Mesendoderm (in vitro differentiated cells): ENCODE measurements at regions not wholly inside any gene's neighbourhood (a gene's known extent, or its start where the extent isn't known, plus 50 kb on each side); places are given as distances from the start of the nearest gene placed in this dataset.

Experiments used
- DNase-seq: peaks from one replicate; pipeline ENCODE4 v3.0.0; 2013
- H2AK5ac ChIP-seq: 2 replicates; pipeline ENCODE4 v1.6.1; 2013; ENCODE audit warnings: low read length, inconsistent platforms
- H2BK120ac ChIP-seq: 2 replicates; pipeline ENCODE4 v1.6.1; 2013; ENCODE audit warnings: low read depth, mild to moderate bottlenecking, low read length, moderate library complexity, mixed read lengths
- H2BK15ac ChIP-seq: replicated peaks from 2 replicates; pipeline ENCODE4 v1.6.1; 2013; ENCODE audit warnings: low read depth, mild to moderate bottlenecking, moderate library complexity
- H2BK5ac ChIP-seq: 2 replicates; pipeline ENCODE4 v1.6.1; 2013; ENCODE audit warnings: low read length, inconsistent platforms
- H3K18ac ChIP-seq: 2 replicates; pipeline ENCODE4 v1.6.1; 2013; ENCODE audit warnings: mild to moderate bottlenecking, low read length, mixed read lengths
- H3K23ac ChIP-seq: one replicate; pipeline ENCODE4 v1.6.1; 2013; ENCODE audit warnings: low read length
- H3K27ac ChIP-seq: 2 replicates; pipeline ENCODE4 v1.5.1; 2013; ENCODE audit warnings: low read depth, mild to moderate bottlenecking, inconsistent platforms, low read length, moderate library complexity
- H3K27me3 ChIP-seq: 2 replicates; pipeline ENCODE4 v1.6.1; 2013; ENCODE audit warnings: low read length, control low read depth, mild to moderate bottlenecking, inconsistent platforms; ENCODE audit not compliant: insufficient read depth, poor library complexity
- H3K36me3 ChIP-seq: 2 replicates; pipeline ENCODE4 v1.6.1; 2013; ENCODE audit warnings: low read length, inconsistent platforms; ENCODE audit not compliant: control insufficient read depth, insufficient read depth
- H3K4ac ChIP-seq: one replicate; pipeline ENCODE4 v1.6.1; 2013; ENCODE audit warnings: low read depth, mild to moderate bottlenecking, low read length, moderate library complexity
- H3K4me1 ChIP-seq: 2 replicates; pipeline ENCODE4 v1.6.1; 2013; ENCODE audit warnings: low read depth, low read length, inconsistent platforms; ENCODE audit not compliant: control insufficient read depth
- H3K4me2 ChIP-seq: 2 replicates; pipeline ENCODE4 v1.6.1; 2013; ENCODE audit warnings: low read length
- H3K4me3 ChIP-seq: 2 replicates; pipeline ENCODE4 v1.5.1; 2013; ENCODE audit warnings: mild to moderate bottlenecking, low read length
- H3K56ac ChIP-seq: one replicate; pipeline ENCODE4 v1.6.1; 2013; ENCODE audit warnings: low read length
- H3K79me1 ChIP-seq: 2 replicates; pipeline ENCODE4 v1.6.1; 2013; ENCODE audit warnings: low read length, inconsistent platforms
- H3K79me2 ChIP-seq: 2 replicates; pipeline ENCODE4 v1.6.1; 2013; ENCODE audit warnings: mild to moderate bottlenecking, low read length; ENCODE audit not compliant: control insufficient read depth, insufficient read depth
- H3K9ac ChIP-seq: 2 replicates; pipeline ENCODE4 v1.6.1; 2013; ENCODE audit warnings: low read length, inconsistent platforms
- H4K5ac ChIP-seq: one replicate; pipeline ENCODE4 v1.6.1; 2013; ENCODE audit warnings: low read length
- H4K8ac ChIP-seq: one replicate; pipeline ENCODE4 v1.6.1; 2013; ENCODE audit warnings: low read depth, mild to moderate bottlenecking, control low read depth, low read length, moderate library complexity
- WGBS: extraction: QIAGEN DNeasy Blood & Tissue Kit; methylation state at CpG from one replicate; pipeline ENCODE4 v1.1.7; 2013; ENCODE audit warnings: low lambda C conversion rate, missing lambda C conversion rate; ENCODE audit not compliant: insufficient coverage; ENCODE audit errors: extremely low coverage; 5-methylcytosine and 5-hydroxymethylcytosine counted together

DNA sequence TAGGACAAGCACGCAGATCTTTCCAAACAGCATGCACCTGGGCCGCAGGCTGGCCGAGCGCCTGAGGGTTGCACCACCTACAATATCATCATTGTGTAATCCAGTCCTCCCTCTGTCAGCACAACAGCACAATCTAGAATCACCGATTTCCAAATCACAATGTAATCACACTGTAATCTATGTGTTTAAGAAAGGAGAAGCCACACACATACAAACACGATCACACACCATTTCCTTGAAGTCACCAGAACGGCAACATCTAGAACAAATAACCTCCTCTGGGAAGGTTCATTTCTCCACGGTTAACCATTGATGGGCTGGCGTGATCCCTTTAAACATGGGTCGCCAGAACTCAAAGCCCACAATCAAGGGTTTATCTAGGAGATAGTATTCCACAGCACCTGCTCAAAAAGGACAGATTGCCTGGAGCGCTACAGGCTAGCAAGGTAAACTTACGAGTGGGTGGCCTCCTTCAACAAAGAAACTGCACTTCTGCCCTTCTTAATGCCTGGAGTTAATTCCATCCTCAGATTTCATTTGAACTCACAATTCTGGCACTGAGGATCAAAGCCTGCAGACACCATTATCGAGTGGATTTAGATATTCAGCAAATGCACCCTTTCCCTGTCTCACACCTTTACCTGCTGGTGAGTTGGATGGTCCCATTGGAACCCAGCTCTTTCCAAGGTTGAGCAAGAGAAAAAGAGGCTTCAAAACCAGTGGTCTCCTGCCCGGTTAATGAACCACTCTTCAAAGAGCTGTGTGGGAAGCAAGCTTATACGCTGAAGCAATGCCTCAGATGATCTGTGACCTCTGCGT, 83.8 kb upstream of the FOXQ1 start:
- Histone ChIP-seq H2BK15ac (no peak overlapping the region), H2AK5ac (no peak overlapping the region)
- no CpG with 5 or more reads among the region's 16 CpGs for whole genome bisulfite sequencing

GRCh38 chr6:1227600-1227934, 84.3 kb upstream of the FOXQ1 start:
- H3K27ac ChIP-seq = no peak overlapping the region
- H3K18ac ChIP-seq = no peak overlapping the region
- no peak overlapping the region for H2BK120ac ChIP-seq
- no peak overlapping the region for H2BK15ac ChIP-seq
- no peaks in the 10 kb centered on the region for H3K27me3 ChIP-seq
- no peak overlapping the region for H4K8ac ChIP-seq
- H3K79me1 ChIP-seq = no peaks in the 10 kb centered on the region
- no CpG with 5 or more reads among the region's 3 CpGs for WGBS
- H3K9ac ChIP-seq = no peak overlapping the region
- H4K5ac ChIP-seq = no peak overlapping the region
- no peak overlapping the region for H3K23ac ChIP-seq
- H2BK5ac ChIP-seq = no peak overlapping the region
- no peaks in the 10 kb centered on the region for H3K79me2 ChIP-seq
- no peak overlapping the region for H3K4ac ChIP-seq
- H3K36me3 ChIP-seq = no peaks in the 10 kb centered on the region
- no peak for DNase-seq
- H3K4me2 ChIP-seq = no peak overlapping the region
- H3K56ac ChIP-seq = no peak overlapping the region
- no peak overlapping the region for H3K4me3 ChIP-seq
- H2AK5ac ChIP-seq = no peak overlapping the region
- H3K4me1 ChIP-seq = no peaks in the 10 kb centered on the region

More for the DNA sequence above, 83.8 kb upstream of the FOXQ1 start:
- H3K79me1 ChIP-seq = no peaks in the 10 kb centered on the region
- no peak overlapping the region for H3K4ac ChIP-seq
- H4K8ac ChIP-seq = no peak overlapping the region
- no peaks in the 10 kb centered on the region for H3K27me3 ChIP-seq
- H3K23ac ChIP-seq = no peak overlapping the region
- H3K18ac ChIP-seq = no peak overlapping the region
- no peak overlapping the region for H3K56ac ChIP-seq
- H4K5ac ChIP-seq = no peak overlapping the region
- no peak overlapping the region for H2BK5ac ChIP-seq
- H2BK120ac ChIP-seq = no peak overlapping the region
- H3K4me1 ChIP-seq = no peaks in the 10 kb centered on the region
- no peak overlapping the region for H3K4me2 ChIP-seq
- H3K79me2 ChIP-seq = no peaks in the 10 kb centered on the region
- no peak overlapping the region for H3K4me3 ChIP-seq
- H3K36me3 ChIP-seq = no peaks in the 10 kb centered on the region
- peak; percentile 7 for DNase-seq
- H3K9ac ChIP-seq = no peak overlapping the region
- H3K27ac ChIP-seq = peak overlapping the region; percentile 9

DNA sequence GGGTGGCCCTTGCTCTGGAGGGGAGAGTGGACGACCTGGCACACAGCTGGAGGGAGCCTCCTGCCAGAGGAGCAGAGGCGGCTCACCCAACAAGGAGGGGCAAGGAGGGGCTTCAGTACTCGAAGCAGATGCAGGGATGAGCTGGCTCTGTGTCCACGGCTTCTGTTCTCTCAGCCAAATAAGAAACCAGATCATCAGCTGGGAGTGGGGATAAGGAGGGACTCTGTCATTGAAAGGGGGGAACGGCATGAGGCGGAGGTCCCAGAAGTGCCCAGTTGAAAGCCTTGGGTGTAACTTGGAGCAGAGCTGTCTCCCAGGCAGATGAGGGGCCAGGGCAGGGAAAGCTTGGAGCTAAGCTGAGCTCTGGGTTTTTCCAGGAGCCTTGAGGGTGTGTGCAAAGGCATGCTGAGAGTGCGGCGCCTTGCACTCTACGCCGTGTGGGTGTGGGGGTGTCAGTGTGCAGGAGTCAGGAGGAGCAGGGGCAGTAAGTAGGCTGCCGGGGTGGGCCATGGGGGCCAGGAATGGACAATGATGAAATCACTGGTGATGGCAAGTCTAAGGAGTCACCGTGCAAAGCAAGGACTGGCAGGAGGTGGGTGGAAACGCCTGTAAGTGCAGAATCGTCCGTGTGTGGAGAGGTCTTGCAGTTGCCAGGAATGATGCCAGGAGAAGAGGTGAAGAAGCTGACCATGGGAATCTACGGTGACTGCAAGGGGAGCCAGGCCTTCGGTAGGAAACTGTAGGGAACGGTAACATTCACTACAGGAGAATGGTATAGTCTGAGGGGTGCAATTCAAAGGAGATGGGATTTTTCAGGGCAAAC, 85.4 kb upstream of the FOXQ1 start:
- Histone ChIP-seq H3K79me2 (no peaks in the 10 kb centered on the region), H3K79me1 (no peaks in the 10 kb centered on the region), H3K27ac (no peak overlapping the region), H3K4ac (no peak overlapping the region), H2BK15ac (no peak overlapping the region), H4K8ac (no peak overlapping the region), H2AK5ac (no peak overlapping the region), H2BK120ac (no peak overlapping the region), H3K9ac (no peak overlapping the region), H3K23ac (no peak overlapping the region), H2BK5ac (no peak overlapping the region), H3K56ac (no peak overlapping the region), H4K5ac (no peak overlapping the region), H3K4me2 (no peak overlapping the region), H3K4me3 (no peak overlapping the region), H3K18ac (no peak overlapping the region), H3K4me1 (no peaks in the 10 kb centered on the region), H3K27me3 (no peaks in the 10 kb centered on the region), H3K36me3 (no peaks in the 10 kb centered on the region)
- no peak for DNase-seq
- no CpG with 5 or more reads among the region's 18 CpGs for WGBS

- H3K79me1 ChIP-seq = no peaks in the 10 kb centered on the region
- no peak overlapping the region for H3K4me2 ChIP-seq
- no CpG with 5 or more reads among the region's 2 CpGs for WGBS
- H2AK5ac ChIP-seq = no peak overlapping the region
- H3K9ac ChIP-seq = no peak overlapping the region
- no peak overlapping the region for H2BK5ac ChIP-seq
- H3K4me3 ChIP-seq = no peak overlapping the region
- no peak overlapping the region for H2BK120ac ChIP-seq
- no peak overlapping the region for H3K27ac ChIP-seq
- no peaks in the 10 kb centered on the region for H3K36me3 ChIP-seq
- no peak overlapping the region for H4K5ac ChIP-seq
- H3K79me2 ChIP-seq = no peaks in the 10 kb centered on the region
- no peak overlapping the region for H4K8ac ChIP-seq
- no peaks in the 10 kb centered on the region for H3K4me1 ChIP-seq
- H2BK15ac ChIP-seq = no peak overlapping the region
- H3K18ac ChIP-seq = no peak overlapping the region
- H3K56ac ChIP-seq = no peak overlapping the region
- no peak overlapping the region for H3K23ac ChIP-seq
- no peaks in the 10 kb centered on the region for H3K27me3 ChIP-seq
- DNase-seq = no peak
- H3K4ac ChIP-seq = no peak overlapping the region
These were observed 87.4 kb upstream of the FOXQ1 start for GRCh38 chr6:1224514-1224913.

GRCh38 chr6:1222728-1223595, 88.9 kb upstream of the FOXQ1 start:
- no peaks in the 10 kb centered on the region for H3K27me3 ChIP-seq
- no peak overlapping the region for H3K23ac ChIP-seq
- H3K79me1 ChIP-seq = no peaks in the 10 kb centered on the region
- no peak overlapping the region for H3K4me2 ChIP-seq
- H3K4me1 ChIP-seq = no peaks in the 10 kb centered on the region
- no peak overlapping the region for H3K18ac ChIP-seq
- no peak overlapping the region for H4K8ac ChIP-seq
- no peak overlapping the region for H4K5ac ChIP-seq
- WGBS = no CpG with 5 or more reads among the region's 13 CpGs
- H3K9ac ChIP-seq = no peak overlapping the region
- DNase-seq = no peak
- no peak overlapping the region for H3K4me3 ChIP-seq
- H2BK15ac ChIP-seq = no peak overlapping the region
- no peak overlapping the region for H3K4ac ChIP-seq
- H3K27ac ChIP-seq = no peak overlapping the region
- H2BK5ac ChIP-seq = no peak overlapping the region
- no peak overlapping the region for H3K56ac ChIP-seq
- no peak overlapping the region for H2AK5ac ChIP-seq
- no peak overlapping the region for H2BK120ac ChIP-seq
- H3K79me2 ChIP-seq = no peaks in the 10 kb centered on the region
- no peaks in the 10 kb centered on the region for H3K36me3 ChIP-seq
